ENCODE measurements at regions not wholly inside any gene's neighbourhood (a gene's known extent, or its start where the extent isn't known, plus 50 kb on each side); places are given as distances from the start of the nearest gene placed in this dataset.

DNA sequence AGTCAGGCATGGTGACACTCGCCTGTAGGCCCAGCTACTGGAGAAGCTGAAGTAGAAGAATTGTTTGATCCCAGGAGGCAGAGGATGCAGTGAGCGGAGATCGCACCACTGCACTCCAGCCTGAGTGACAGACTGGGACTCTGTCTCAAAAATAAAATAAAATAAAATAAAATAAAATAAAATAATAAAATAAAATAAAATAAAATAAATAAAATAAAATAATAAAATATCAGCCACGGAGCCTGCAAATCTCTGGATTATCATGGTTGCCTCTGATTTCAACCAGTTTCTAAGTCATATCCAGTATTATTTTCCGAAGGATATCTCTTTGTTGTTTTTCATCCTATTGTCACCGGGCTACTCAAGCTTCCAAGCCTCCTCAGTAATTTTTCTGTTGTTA is 51.7 kb upstream of the FZD8 start:
- no peak for DNase-seq (ENCODE audit: low read depth)

Data from GM04504 (cell line).